Kidney (tissue), 13 donors: ENCODE measurements at regions not wholly inside any gene's neighbourhood (a gene's known extent, or its start where the extent isn't known, plus 50 kb on each side); places are given as distances from the start of the nearest gene placed in this dataset.

Experiments
- DNase-seq, 5 donors: peaks; one replicate each; pipeline ENCODE4 v3.0.0-alpha.2; 2013 to 2020
- FAIRE-seq: peaks from 2 replicates; lab custom pipeline; 2012; peaks lifted over from hg19 to GRCh38; lab: Jason Lieb, UNC
- H3K27ac ChIP-seq, 2 donors: one replicate each; pipeline ENCODE4 v1.7.0; 2013; ENCODE audit warnings: low read depth in 2 of 2, low read length in 2 of 2, inconsistent platforms in 1 of 2
- H3K27me3 ChIP-seq: one replicate; pipeline ENCODE4 v1.7.1; 2013; ENCODE audit warnings: low read length, inconsistent platforms; ENCODE audit not compliant: control insufficient read depth, insufficient read depth
- H3K36me3 ChIP-seq, 3 donors: one replicate each; pipeline versions ENCODE4 v1.7.0 to v1.7.1; 2013; ENCODE audit warnings: low read length in 3 of 3, control low read depth in 1 of 3, inconsistent platforms in 1 of 3; ENCODE audit not compliant: insufficient read depth in 3 of 3, control insufficient read depth in 2 of 3
- H3K4me1 ChIP-seq, 3 donors: one replicate each; pipeline versions ENCODE4 v1.7.0 to v1.7.1; 2013; ENCODE audit warnings: low read length in 3 of 3, inconsistent platforms in 1 of 3, low read depth in 1 of 3; ENCODE audit not compliant: control insufficient read depth in 2 of 3, insufficient read depth in 2 of 3
- H3K4me3 ChIP-seq, 3 donors: one replicate each; pipeline versions ENCODE4 v1.7.0 to v1.8.1; 2013; ENCODE audit warnings: low read length in 3 of 3, control low read depth in 1 of 3, inconsistent platforms in 1 of 3
- H3K9ac ChIP-seq, 3 donors: one replicate each; pipeline versions ENCODE4 v1.7.0 to v1.7.1; 2013; ENCODE audit warnings: low read length in 3 of 3, control low read depth in 1 of 3, inconsistent platforms in 1 of 3
- H3K9me3 ChIP-seq, 3 donors: one replicate each; pipeline versions ENCODE4 v1.7.0 to v1.7.1; 2013; ENCODE audit warnings: low read length in 3 of 3, control low read depth in 1 of 3, inconsistent platforms in 1 of 3; ENCODE audit not compliant: control insufficient read depth in 2 of 3, insufficient read depth in 1 of 3
- intact Hi-C: fragments of 100-400 bp; cut with DNase I; formaldehyde crosslinking; loops from one replicate; pipeline ENCODE4 v1.11.1; 2022
- TF ChIP-seq, protein P1 (sequence below): IDR thresholded peaks from 3 replicates; pipeline ENCODE4 v1.5.1; 2012; ENCODE audit warnings: mild to moderate bottlenecking, moderate library complexity, borderline replicate concordance; ENCODE audit not compliant: insufficient read depth; ENCODE audit errors: extremely low read depth
- donor health status: control.
- donor health status: control.
- donor health status: control.
- donor health status: control.
- donor health status: control.
- donor health status: DM: yes; HTN: yes; CAD: no.
- donor health status: Normal renal cell carcinoma (clear cell type).

- no peaks in the 10 kb centered on the region for H3K4me1 ChIP-seq
- FAIRE-seq = no peak
- intact Hi-C loops = no loop called here
Observed at GRCh38 chr4:132238697-132239096, 910.4 kb upstream of the PCDH10 start.

GRCh38 chr4:132240081-132240480, 909.0 kb upstream of the PCDH10 start:
- Histone ChIP-seq H3K9ac (no peak overlapping the region), H3K36me3 (no peaks in the 10 kb centered on the region), H3K4me3 (no peak overlapping the region), H3K4me1 (no peaks in the 10 kb centered on the region), H3K9me3 (no peaks in the 10 kb centered on the region), H3K27ac (no peak overlapping the region), H3K27me3 (no peaks in the 10 kb centered on the region)
- DNase-seq = no peak
- intact Hi-C loops = no loop called here
- no peak for FAIRE-seq
- TF ChIP-seq, protein P1, sequence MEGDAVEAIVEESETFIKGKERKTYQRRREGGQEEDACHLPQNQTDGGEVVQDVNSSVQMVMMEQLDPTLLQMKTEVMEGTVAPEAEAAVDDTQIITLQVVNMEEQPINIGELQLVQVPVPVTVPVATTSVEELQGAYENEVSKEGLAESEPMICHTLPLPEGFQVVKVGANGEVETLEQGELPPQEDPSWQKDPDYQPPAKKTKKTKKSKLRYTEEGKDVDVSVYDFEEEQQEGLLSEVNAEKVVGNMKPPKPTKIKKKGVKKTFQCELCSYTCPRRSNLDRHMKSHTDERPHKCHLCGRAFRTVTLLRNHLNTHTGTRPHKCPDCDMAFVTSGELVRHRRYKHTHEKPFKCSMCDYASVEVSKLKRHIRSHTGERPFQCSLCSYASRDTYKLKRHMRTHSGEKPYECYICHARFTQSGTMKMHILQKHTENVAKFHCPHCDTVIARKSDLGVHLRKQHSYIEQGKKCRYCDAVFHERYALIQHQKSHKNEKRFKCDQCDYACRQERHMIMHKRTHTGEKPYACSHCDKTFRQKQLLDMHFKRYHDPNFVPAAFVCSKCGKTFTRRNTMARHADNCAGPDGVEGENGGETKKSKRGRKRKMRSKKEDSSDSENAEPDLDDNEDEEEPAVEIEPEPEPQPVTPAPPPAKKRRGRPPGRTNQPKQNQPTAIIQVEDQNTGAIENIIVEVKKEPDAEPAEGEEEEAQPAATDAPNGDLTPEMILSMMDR = no peak

More at GRCh38 chr4:132238697-132239096, 910.4 kb upstream of the PCDH10 start:
- Histone ChIP-seq H3K4me3 (no peak overlapping the region), H3K27ac (no peak overlapping the region), H3K9me3 (no peaks in the 10 kb centered on the region), H3K36me3 (no peaks in the 10 kb centered on the region), H3K9ac (no peak overlapping the region), H3K27me3 (no peaks in the 10 kb centered on the region)
- DNase-seq = no peak
- TF ChIP-seq, protein P1 = no peak

DNA sequence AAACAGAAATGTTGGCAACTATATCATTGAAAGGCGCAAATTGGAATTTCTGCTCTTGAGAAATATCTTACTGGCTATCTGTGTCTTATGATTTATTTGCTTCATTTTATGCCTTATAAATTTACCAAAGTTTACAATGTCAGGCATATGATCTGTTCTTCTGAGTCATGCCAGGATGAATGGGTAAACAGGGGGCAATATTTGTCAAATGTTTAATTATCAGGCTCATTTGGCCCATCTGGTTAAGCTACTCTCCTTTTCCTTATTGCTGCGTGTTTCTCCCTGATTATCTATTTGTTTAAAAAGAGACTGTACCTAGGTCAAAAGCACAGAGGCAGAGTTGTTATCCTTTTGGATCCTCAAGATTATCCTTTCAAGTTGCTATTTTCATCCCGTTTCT, 903.8 kb upstream of the PCDH10 start:
- Histone ChIP-seq H3K27me3 (no peaks in the 10 kb centered on the region), H3K9ac (no peak overlapping the region), H3K4me1 (no peaks in the 10 kb centered on the region), H3K4me3 (no peak overlapping the region), H3K9me3 (no peaks in the 10 kb centered on the region), H3K36me3 (no peaks in the 10 kb centered on the region), H3K27ac (no peak overlapping the region)
- TF ChIP-seq, protein P1 = no peak
- DNase-seq = no peak
- no peak for FAIRE-seq
- intact Hi-C loops = no loop called here

- FAIRE-seq = no peak
- Histone ChIP-seq H3K27ac (no peak overlapping the region), H3K36me3 (no peaks in the 10 kb centered on the region), H3K4me1 (no peaks in the 10 kb centered on the region), H3K9ac (no peak overlapping the region), H3K9me3 (no peaks in the 10 kb centered on the region), H3K4me3 (no peak overlapping the region), H3K27me3 (no peaks in the 10 kb centered on the region)
- DNase-seq = no peak
- TF ChIP-seq, protein P1 = no peak
- intact Hi-C loops = no loop called here
Observed at GRCh38 chr4:132264176-132264575, 884.9 kb upstream of the PCDH10 start.
